Activated CD8-positive, alpha-beta T cell treated with anti-CD3 and anti-CD28 coated beads for 36 hours (primary cell): ENCODE measurements at regions not wholly inside any gene's neighbourhood (a gene's known extent, or its start where the extent isn't known, plus 50 kb on each side); places are given as distances from the start of the nearest gene placed in this dataset.

ENCODE experiments used
- ATAC-seq: fragments of 200-7000 bp; cut with Tn5 transposase; one replicate; pipeline ENCODE4 v1.10.0; 2021; ENCODE audit warnings: mild to moderate bottlenecking, moderate library complexity
- CTCF ChIA-PET: fragments of 350-600 bp; sonication (Branson Sonifier 250); formaldehyde crosslinking; loops from one replicate; lab custom pipeline; 2021; ENCODE audit warnings: antibody characterized with exemption; lab: Charles Lee
- POLR2A ChIA-PET: fragments of 350-600 bp; sonication (Branson Sonifier 250); formaldehyde crosslinking; loops from one replicate; lab custom pipeline; 2021; ENCODE audit warnings: antibody characterized with exemption; lab: Charles Lee
- DNase-seq: peaks from one replicate; pipeline ENCODE4 v3.0.0-alpha.2; 2020
- H3K27ac Mint-ChIP-seq: one replicate; pipeline ENCODE4 v1.8.0; 2021; ENCODE audit warnings: mild to moderate bottlenecking, mixed read lengths
- H3K27me3 Mint-ChIP-seq: one replicate; pipeline ENCODE4 v1.8.0; 2021; ENCODE audit warnings: mixed read lengths
- H3K36me3 Mint-ChIP-seq: one replicate; pipeline ENCODE4 v1.8.0; 2021; ENCODE audit warnings: low read depth, mixed read lengths
- H3K4me1 Mint-ChIP-seq: one replicate; pipeline ENCODE4 v1.8.0; 2021; ENCODE audit warnings: low read depth, mixed read lengths
- H3K4me3 Mint-ChIP-seq: one replicate; pipeline ENCODE4 v1.8.0; 2021; ENCODE audit warnings: mild to moderate bottlenecking, moderate library complexity, mixed read lengths
- H3K9me3 Mint-ChIP-seq: one replicate; pipeline ENCODE4 v1.8.0; 2021; ENCODE audit warnings: mixed read lengths
- CTCF ChIP-seq: fragments of 200-600 bp; IDR thresholded peaks from one replicate; pipeline ENCODE4 v1.8.0; 2022; ENCODE audit warnings: antibody characterized with exemption, mild to moderate bottlenecking
- intact Hi-C: fragments of 100-400 bp; cut with micrococcal nuclease; formaldehyde crosslinking; loops from one replicate; pipeline ENCODE4 v1.10.0; 2022

DNA sequence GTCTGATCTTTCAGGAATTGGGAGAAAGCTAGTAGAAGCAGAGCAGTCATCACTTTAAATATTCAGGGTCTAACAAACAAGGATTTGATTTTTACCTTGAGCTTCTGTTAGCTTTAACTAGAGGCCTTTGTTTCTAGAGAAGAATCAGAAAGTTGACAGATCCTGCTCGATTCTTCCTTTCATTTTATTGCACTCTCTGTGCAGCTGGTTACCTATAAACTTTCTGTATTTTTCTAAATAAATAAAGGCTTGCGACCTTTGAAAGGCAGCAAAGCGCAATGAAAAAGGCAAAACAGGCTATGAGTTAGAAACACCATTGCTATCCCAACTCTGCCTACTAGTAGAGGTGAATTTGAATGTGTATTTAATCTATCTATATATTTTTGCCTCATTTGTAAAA lies 101.4 kb upstream of the NPY2R start:
- ChIA-PET POLR2A (no interaction called here), CTCF (interaction anchor here (1.0 kb wide), 1 partner anchor 8 kb away, joined by 3 read pairs; no protein-coding TSS in a partner anchor)
- Mint-ChIP-seq H3K4me3 (no peak overlapping the region), H3K4me1 (no peaks in the 10 kb centered on the region), H3K9me3 (no peaks in the 10 kb centered on the region), H3K27ac (no peak overlapping the region), H3K36me3 (no peaks in the 10 kb centered on the region), H3K27me3 (no peaks in the 10 kb centered on the region)
- ATAC-seq (no peak), DNase-seq (no peak)
- no peak for TF ChIP-seq CTCF
- intact Hi-C loops: no loop called here

- H3K4me3 Mint-ChIP-seq: no peak overlapping the region
- no peaks in the 10 kb centered on the region for H3K36me3 Mint-ChIP-seq
- no peak for ATAC-seq
- no peak for DNase-seq
- H3K9me3 Mint-ChIP-seq: no peaks in the 10 kb centered on the region
- no peak for TF ChIP-seq CTCF
- POLR2A ChIA-PET: no interaction called here
- no peaks in the 10 kb centered on the region for H3K4me1 Mint-ChIP-seq
- H3K27ac Mint-ChIP-seq: no peak overlapping the region
- H3K27me3 Mint-ChIP-seq: no peaks in the 10 kb centered on the region
- CTCF ChIA-PET: interaction anchor here (1.0 kb wide), 1 partner anchor 8 kb away, joined by 3 read pairs; no protein-coding TSS in a partner anchor
- intact Hi-C loops: no loop called here
Measured at GRCh38 chr4:155114790-155115189, 93.6 kb upstream of the NPY2R start.

DNA sequence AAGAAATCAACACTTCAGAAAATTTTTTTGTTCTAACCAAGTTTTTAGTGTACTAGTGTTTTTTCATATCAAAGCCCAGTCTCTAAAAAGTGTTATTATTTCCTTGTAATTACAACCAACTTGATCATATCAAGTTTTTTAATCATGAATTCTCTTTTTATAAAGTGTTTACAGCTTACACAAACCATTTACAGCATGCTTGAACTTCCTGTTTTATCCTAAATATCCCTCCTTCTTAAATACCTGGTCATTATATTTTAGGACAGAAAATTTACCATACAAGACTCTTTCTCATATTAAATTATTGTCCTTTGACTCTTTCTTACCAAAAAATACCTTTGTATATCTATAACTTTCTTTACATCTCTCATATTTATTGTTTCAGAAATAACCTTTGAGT lies 89.4 kb upstream of the NPY2R start:
- CTCF ChIA-PET: interaction anchor here (0.7 kb wide), 1 partner anchor 35 kb away, joined by 3 read pairs; no protein-coding TSS in a partner anchor
- H3K4me3 Mint-ChIP-seq: no peak overlapping the region
- H3K4me1 Mint-ChIP-seq: no peaks in the 10 kb centered on the region
- no peak for TF ChIP-seq CTCF
- H3K27me3 Mint-ChIP-seq: no peaks in the 10 kb centered on the region
- POLR2A ChIA-PET: no interaction called here
- intact Hi-C loops: no loop called here
- no peak for ATAC-seq
- no peak overlapping the region for H3K27ac Mint-ChIP-seq
- no peaks in the 10 kb centered on the region for H3K36me3 Mint-ChIP-seq
- no peak for DNase-seq
- no peaks in the 10 kb centered on the region for H3K9me3 Mint-ChIP-seq

DNA sequence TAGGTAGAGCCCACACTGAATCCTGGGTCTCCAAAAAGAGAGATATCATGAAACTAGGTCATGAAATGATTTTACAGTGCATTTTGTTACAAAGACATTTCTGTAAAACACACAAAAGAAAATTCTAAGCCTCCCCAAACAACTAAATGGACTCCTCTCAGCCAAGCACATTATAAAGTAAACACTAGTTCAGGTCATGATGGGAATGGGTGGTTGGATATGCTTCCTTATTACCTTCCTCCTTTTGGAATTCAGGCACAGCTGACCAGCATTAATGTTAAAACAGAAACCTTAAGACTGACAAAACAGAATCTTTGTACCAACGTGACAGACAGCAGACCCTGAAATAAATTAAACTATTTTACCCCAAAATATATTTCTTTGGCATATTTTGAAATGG lies 87.9 kb upstream of the NPY2R start:
- ChIA-PET CTCF (no interaction called here), POLR2A (no interaction called here)
- Mint-ChIP-seq H3K36me3 (no peaks in the 10 kb centered on the region), H3K4me1 (no peaks in the 10 kb centered on the region), H3K27ac (no peak overlapping the region), H3K4me3 (no peak overlapping the region), H3K27me3 (no peaks in the 10 kb centered on the region), H3K9me3 (no peaks in the 10 kb centered on the region)
- DNase-seq: no peak
- TF ChIP-seq CTCF: no peak
- ATAC-seq: no peak
- intact Hi-C loops: no loop called here

GRCh38 chr4:155122382-155122781 lies 86.1 kb upstream of the NPY2R start:
- H3K9me3 Mint-ChIP-seq: no peaks in the 10 kb centered on the region
- DNase-seq: no peak
- no peaks in the 10 kb centered on the region for H3K4me1 Mint-ChIP-seq
- H3K36me3 Mint-ChIP-seq: no peaks in the 10 kb centered on the region
- no peak overlapping the region for H3K27ac Mint-ChIP-seq
- ATAC-seq: no peak
- ChIA-PET CTCF (interaction anchor here (0.9 kb wide), 1 partner anchor 48 kb away, joined by 3 read pairs; no protein-coding TSS in a partner anchor), POLR2A (no interaction called here)
- TF ChIP-seq CTCF: no peak
- H3K4me3 Mint-ChIP-seq: no peak overlapping the region
- no peaks in the 10 kb centered on the region for H3K27me3 Mint-ChIP-seq
- intact Hi-C loops: no loop called here
